Ovary (tissue), 7 donors: ENCODE measurements at regions not wholly inside any gene's neighbourhood (a gene's known extent, or its start where the extent isn't known, plus 50 kb on each side); places are given as distances from the start of the nearest gene placed in this dataset.

Experiments used
- DNase-seq, 5 donors: peaks; one replicate each; pipeline ENCODE4 v3.0.0-alpha.2; 2019 to 2020
- H3K27ac ChIP-seq, 2 donors: fragments of 200-600 bp; one replicate each; pipeline versions ENCODE4 v1.5.1 to v1.8.0; 2019 to 2022
- H3K27me3 ChIP-seq: fragments of 200-600 bp; one replicate; pipeline ENCODE4 v1.8.0; 2022
- H3K36me3 ChIP-seq: fragments of 200-600 bp; sonication (generic); one replicate; pipeline ENCODE4 v1.5.1; 2019
- H3K4me1 ChIP-seq: one replicate; pipeline ENCODE4 v1.8.1; 2013; ENCODE audit warnings: mild to moderate bottlenecking, moderate library complexity; ENCODE audit not compliant: insufficient read depth
- H3K4me3 ChIP-seq: fragments of 200-600 bp; sonication (generic); one replicate; pipeline ENCODE4 v1.5.1; 2017
- H3K9me3 ChIP-seq, 2 donors: fragments of 200-600 bp in 1 of 2; sonication (generic) in 1 of 2; one replicate each; pipeline versions ENCODE4 v1.5.1 to v1.8.1; 2013 to 2019; ENCODE audit warnings: mild to moderate bottlenecking in 1 of 2, moderate library complexity in 1 of 2
- CTCF ChIP-seq, 3 donors: fragments of 450-650 bp in 2 of 3; fragments of 200-600 bp in 1 of 3; IDR thresholded peaks; one replicate each; pipeline versions ENCODE4 v1.5.1 to v1.8.0; 2016 to 2022; ENCODE audit warnings: antibody characterized with exemption in 3 of 3, mild to moderate bottlenecking in 1 of 3
- EP300 ChIP-seq: sonication (generic); formaldehyde crosslinking; IDR thresholded peaks from one replicate; pipeline ENCODE4 v1.6.1; 2017; ENCODE audit warnings: antibody characterized with exemption
- POLR2A ChIP-seq: fragments of 450-650 bp; IDR thresholded peaks from one replicate; pipeline ENCODE4 v1.6.1; 2017; ENCODE audit warnings: antibody characterized with exemption, mild to moderate bottlenecking, moderate library complexity
- WGBS, 3 donors: extraction: QIAGEN DNeasy Blood & Tissue Kit in 1 of 3; methylation state at CpG; one replicate each; pipeline versions ENCODE4 v1.1.5 to v1.1.7; 2013 to 2017; 5-methylcytosine and 5-hydroxymethylcytosine counted together
- intact Hi-C, 4 donors: fragments of 100-400 bp; cut with DNase I; formaldehyde crosslinking; loops; one replicate each; pipeline versions ENCODE4 v1.11.0 to v1.15.1; 2022 to 2023
- donor health status: DM: no; HTN: no; CAD: no; lungs with moderate emphysema.
- donor health status: DM: no; HTN: no; CAD: no.
- donor health status: Bipolar disorder and iron deficiency.
- donor health status: DM: no; HTN: no; CAD: no.
- donor health status: DM: yes; HTN: yes; CAD: no.

DNA sequence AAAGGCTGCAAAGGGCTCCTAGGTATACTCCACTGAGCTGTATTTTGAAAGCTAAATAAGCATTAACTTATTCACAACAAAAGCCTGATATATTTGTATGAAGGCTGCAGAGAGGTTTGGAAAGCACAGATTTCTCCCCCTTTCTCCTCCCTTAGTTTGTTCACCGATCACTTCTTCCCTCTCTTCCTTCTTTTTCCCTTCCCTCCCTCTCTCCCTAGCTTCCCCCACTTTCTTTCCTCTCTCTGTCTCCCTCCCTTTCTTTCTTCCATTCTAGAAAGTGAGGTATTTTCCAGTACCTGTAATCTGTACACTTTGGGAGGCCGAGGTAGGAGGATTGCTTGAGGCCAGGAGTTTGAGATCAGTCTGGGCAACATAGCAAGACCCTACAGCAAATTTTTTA, 62.1 kb downstream of the HHEX start:
- no peak for DNase-seq
- intact Hi-C loops = no loop called here
- 78 to 92% (median 87%) methylated on average over 2 of the region's 2 CpGs for WGBS, 3 donors
- H3K4me1 ChIP-seq = no peaks in the 10 kb centered on the region
- H3K27ac ChIP-seq = no peak overlapping the region
- H3K9me3 ChIP-seq = no peaks in the 10 kb centered on the region
- TF ChIP-seq POLR2A (no peak), EP300 (no peak)
- no peaks in the 10 kb centered on the region for H3K36me3 ChIP-seq
- H3K27me3 ChIP-seq = no peaks in the 10 kb centered on the region
- H3K4me3 ChIP-seq = no peak overlapping the region

GRCh38 chr10:92753865-92754264, 64.1 kb downstream of the HHEX start:
- no peaks in the 10 kb centered on the region for H3K27me3 ChIP-seq
- no peak overlapping the region for H3K4me3 ChIP-seq
- H3K4me1 ChIP-seq = no peaks in the 10 kb centered on the region
- intact Hi-C loops = no loop called here
- DNase-seq = no peak
- H3K9me3 ChIP-seq = no peaks in the 10 kb centered on the region
- no peak for TF ChIP-seq CTCF (IDR thresholded peaks at IDR 0.05)
- TF ChIP-seq EP300 = no peak
- no peak for TF ChIP-seq POLR2A
- no peaks in the 10 kb centered on the region for H3K36me3 ChIP-seq
- no peak overlapping the region for H3K27ac ChIP-seq

DNA sequence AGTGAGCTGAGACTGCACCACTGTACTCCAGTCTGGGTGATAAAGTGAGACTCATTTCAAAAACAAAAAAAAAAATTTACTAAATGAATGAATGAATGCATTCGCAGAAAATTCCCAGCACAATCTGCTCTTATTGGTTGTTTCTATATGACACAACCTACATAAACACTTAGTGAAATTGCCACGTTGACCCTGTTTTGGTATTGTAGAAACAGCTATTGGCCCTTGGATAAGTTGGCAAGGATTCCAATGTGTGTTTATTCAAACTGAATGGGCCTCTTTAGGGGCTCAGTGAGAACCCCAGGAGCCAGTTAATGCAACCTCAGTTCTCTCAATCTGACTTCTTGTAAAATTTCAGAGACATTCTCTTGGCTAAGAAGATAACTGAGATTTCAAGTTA, 66.0 kb downstream of the HHEX start:
- Histone ChIP-seq H3K27me3 (no peaks in the 10 kb centered on the region), H3K9me3 (no peaks in the 10 kb centered on the region), H3K27ac (no peak overlapping the region), H3K4me1 (no peaks in the 10 kb centered on the region), H3K36me3 (no peaks in the 10 kb centered on the region), H3K4me3 (no peak overlapping the region)
- WGBS, 3 donors = 69 to 73% (median 70%) methylated on average over 2 of the region's 2 CpGs
- TF ChIP-seq CTCF (IDR thresholded peaks at IDR 0.05) (no peak), POLR2A (no peak), EP300 (no peak)
- intact Hi-C loops = no loop called here
- DNase-seq = no peak

- H3K9me3 ChIP-seq = no peaks in the 10 kb centered on the region
- 81 to 83% (median 82%) methylated on average over 10 of the region's 10 CpGs for WGBS, 3 donors
- no peak overlapping the region for H3K27ac ChIP-seq
- DNase-seq = no peak
- no peak for TF ChIP-seq CTCF (IDR thresholded peaks at IDR 0.05)
- no peaks in the 10 kb centered on the region for H3K27me3 ChIP-seq
- intact Hi-C loops = no loop called here
- no peak overlapping the region for H3K4me3 ChIP-seq
- no peaks in the 10 kb centered on the region for H3K4me1 ChIP-seq
- H3K36me3 ChIP-seq = no peaks in the 10 kb centered on the region
These were observed 66.7 kb downstream of the HHEX start for GRCh38 chr10:92756201-92757065.

DNA sequence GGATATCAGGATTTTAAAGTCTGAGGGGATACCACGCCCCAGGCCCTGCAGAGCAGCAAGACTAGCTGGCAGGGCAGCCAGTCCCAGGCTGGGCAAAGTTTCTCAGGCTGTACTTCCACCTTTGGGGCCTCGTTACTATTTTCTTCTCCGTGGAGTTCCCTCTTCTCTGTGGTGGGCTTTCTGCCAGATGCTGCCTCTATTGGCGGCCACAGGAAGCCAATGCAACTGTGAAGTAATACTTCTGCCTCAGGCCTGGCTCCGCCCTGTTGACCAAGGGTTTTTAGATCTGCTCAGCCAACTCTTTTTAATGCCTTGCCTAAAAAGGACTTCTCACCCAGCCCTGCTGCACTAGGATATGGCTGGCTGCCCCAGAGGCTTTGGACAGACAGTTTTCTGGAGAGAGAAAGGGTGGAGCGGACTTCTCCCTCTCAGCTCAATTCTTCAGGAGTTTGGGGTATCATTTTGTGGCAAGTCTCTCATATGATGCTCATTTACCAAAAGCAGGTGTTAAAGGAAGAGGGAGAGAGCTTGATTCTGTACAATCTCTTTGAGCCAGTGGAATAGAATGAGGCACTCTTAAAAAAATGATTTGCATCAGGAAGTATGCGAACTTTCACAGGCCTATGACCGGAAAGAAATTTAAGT, 67.4 kb downstream of the HHEX start:
- intact Hi-C loops = no loop called here
- no peak overlapping the region for H3K27ac ChIP-seq
- H3K27me3 ChIP-seq = no peaks in the 10 kb centered on the region
- peak; percentile 28 to 55 (median 46) for DNase-seq
- no peaks in the 10 kb centered on the region for H3K4me1 ChIP-seq
- H3K36me3 ChIP-seq = no peaks in the 10 kb centered on the region
- H3K4me3 ChIP-seq = no peak overlapping the region
- 48 to 51% (median 48%) methylated on average over 8 of the region's 8 CpGs for WGBS, 3 donors
- TF ChIP-seq CTCF (IDR thresholded peaks at IDR 0.05) (no peak), POLR2A (no peak), EP300 (no peak)
- H3K9me3 ChIP-seq = no peaks in the 10 kb centered on the region
